IMR-90 (cell line): ENCODE measurements at regions not wholly inside any gene's neighbourhood (a gene's known extent, or its start where the extent isn't known, plus 50 kb on each side); places are given as distances from the start of the nearest gene placed in this dataset.

Source experiments
- ATAC-seq: fragments of 200-7000 bp; cut with Tn5 transposase; 2 replicates; pipeline ENCODE4 v1.9.1; 2020; ENCODE audit warnings: low read depth, mild to moderate bottlenecking, moderate library complexity
- BruUV-seq: library from RNA; stranded (reverse); fragments of 400-500 nt; replicated peaks from 2 replicates; lab custom pipeline; 2021; lab: Mats Ljungman, UMichigan
- CTCF ChIA-PET: fragments of 300-600 bp; formaldehyde crosslinking; extraction: SDS; loops from one replicate; lab custom pipeline; 2021; ENCODE audit warnings: antibody characterized with exemption; lab: Yijun Ruan, JAX
- POLR2A ChIA-PET: fragments of 300-600 bp; sonication (Branson Sonifier 250); formaldehyde crosslinking; loops from one replicate; lab custom pipeline; 2022; ENCODE audit warnings: antibody characterized with exemption; ENCODE audit not compliant: unreplicated experiment; lab: Charles Lee
- DNase-seq: peaks from one replicate; pipeline ENCODE4 v3.0.0; 2013
- H2AFZ ChIP-seq: replicated peaks from 2 replicates; pipeline ENCODE3; 2013; ENCODE audit warnings: low read length, mild to moderate bottlenecking; ENCODE audit not compliant: poor library complexity
- H2AK5ac ChIP-seq: 2 replicates; pipeline ENCODE4 v1.6.1; 2013; ENCODE audit warnings: low read depth, low read length, inconsistent platforms
- H2AK9ac ChIP-seq: replicated peaks from 2 replicates; pipeline ENCODE3; 2013; ENCODE audit warnings: mild to moderate bottlenecking, low read depth, low read length, moderate library complexity; ENCODE audit not compliant: poor library complexity
- H2BK120ac ChIP-seq: 2 replicates; pipeline ENCODE4 v1.6.1; 2013; ENCODE audit warnings: low read depth, low read length, inconsistent platforms
- H2BK15ac ChIP-seq: 3 replicates; pipeline ENCODE4 v1.6.1; 2013; ENCODE audit warnings: low read depth, low read length, inconsistent platforms
- H2BK20ac ChIP-seq: 2 replicates; pipeline ENCODE4 v1.6.1; 2013; ENCODE audit warnings: low read depth, mild to moderate bottlenecking, inconsistent platforms, low read length, moderate library complexity
- H2BK5ac ChIP-seq: 2 replicates; pipeline ENCODE4 v1.6.1; 2013; ENCODE audit warnings: mild to moderate bottlenecking, low read depth, low read length, inconsistent platforms; ENCODE audit not compliant: poor library complexity, severe bottlenecking
- H3K14ac ChIP-seq: replicated peaks from 2 replicates; pipeline ENCODE4 v1.6.1; 2013; ENCODE audit warnings: low read depth, low read length, inconsistent platforms
- H3K18ac ChIP-seq: 2 replicates; pipeline ENCODE4 v1.6.1; 2013; ENCODE audit warnings: low read depth, low read length, control low read depth
- H3K23ac ChIP-seq: 2 replicates; pipeline ENCODE4 v1.6.1; 2013; ENCODE audit warnings: low read depth, low read length, inconsistent platforms
- H3K27ac ChIP-seq: 2 replicates; pipeline ENCODE4 v1.5.1; 2013; ENCODE audit warnings: mild to moderate bottlenecking, control low read depth, low read length; ENCODE audit not compliant: insufficient read depth
- H3K27me3 ChIP-seq: 2 replicates; pipeline ENCODE4 v1.6.1; 2013; ENCODE audit warnings: low read length; ENCODE audit not compliant: control insufficient read depth, insufficient read depth
- H3K36me3 ChIP-seq: 2 replicates; pipeline ENCODE4 v1.6.1; 2013; ENCODE audit warnings: low read length, mixed read lengths; ENCODE audit not compliant: control insufficient read depth, insufficient read depth
- H3K4ac ChIP-seq: 2 replicates; pipeline ENCODE4 v1.6.1; 2013; ENCODE audit warnings: low read depth, low read length, inconsistent platforms
- H3K4me1 ChIP-seq: 2 replicates; pipeline ENCODE4 v1.6.1; 2013; ENCODE audit warnings: low read length, mixed read lengths; ENCODE audit not compliant: control insufficient read depth, insufficient read depth
- H3K4me2 ChIP-seq: 2 replicates; pipeline ENCODE4 v1.6.1; 2013; ENCODE audit warnings: low read depth, mild to moderate bottlenecking, control low read depth, low read length, moderate library complexity
- H3K4me3 ChIP-seq: 2 replicates; pipeline ENCODE4 v1.5.1; 2013; ENCODE audit warnings: low read depth, mild to moderate bottlenecking, control low read depth, low read length, moderate library complexity; ENCODE audit not compliant: insufficient read depth
- H3K56ac ChIP-seq: 2 replicates; pipeline ENCODE4 v1.6.1; 2013; ENCODE audit warnings: low read length, inconsistent platforms; ENCODE audit not compliant: insufficient read depth; ENCODE audit errors: extremely low read depth
- H3K79me1 ChIP-seq, 2 experiments: 2 replicates each; pipeline ENCODE4 v1.6.1; 2013; ENCODE audit warnings: low read length in 2 of 2, inconsistent platforms in 1 of 2, low read depth in 1 of 2
- H3K9ac ChIP-seq: 2 replicates; pipeline ENCODE4 v1.6.1; 2013; ENCODE audit warnings: low read depth, low read length, control low read depth
- H3K9me1 ChIP-seq: 2 replicates; pipeline ENCODE4 v1.6.1; 2013; ENCODE audit warnings: low read length, inconsistent platforms; ENCODE audit not compliant: insufficient read depth
- H3K9me3 ChIP-seq: 2 replicates; pipeline ENCODE4 v1.6.1; 2013; ENCODE audit warnings: low read length; ENCODE audit not compliant: control insufficient read depth, insufficient read depth
- H4K20me1 ChIP-seq: 2 replicates; pipeline ENCODE4 v1.6.1; 2013; ENCODE audit warnings: low read length, inconsistent platforms; ENCODE audit not compliant: insufficient read depth
- H4K5ac ChIP-seq: 2 replicates; pipeline ENCODE4 v1.6.1; 2013; ENCODE audit warnings: mild to moderate bottlenecking, low read depth, low read length, control low read depth
- H4K8ac ChIP-seq, 2 experiments: 2 replicates each; pipeline ENCODE4 v1.6.1; 2013; ENCODE audit warnings: low read depth in 2 of 2, low read length in 2 of 2, control low read depth in 1 of 2, inconsistent platforms in 1 of 2
- H4K91ac ChIP-seq: 2 replicates; pipeline ENCODE4 v1.6.1; 2013; ENCODE audit warnings: low read depth, low read length, inconsistent platforms; ENCODE audit not compliant: insufficient read depth
- BHLHE40 ChIP-seq: fragments of 150-350 bp; IDR thresholded peaks from 2 replicates; pipeline ENCODE4 v1.6.1; 2016; ENCODE audit warnings: mild to moderate bottlenecking, low read depth, low read length
- FOS ChIP-seq: fragments of 150-350 bp; IDR thresholded peaks from 2 replicates; pipeline ENCODE4 v1.6.1; 2016; ENCODE audit warnings: low read depth, low read length
- MAZ ChIP-seq: IDR thresholded peaks from 2 replicates; pipeline ENCODE4 v1.6.1; 2012; ENCODE audit warnings: low read depth, mild to moderate bottlenecking, low read length, improper control_type of control experiment, moderate library complexity, borderline replicate concordance
- NFE2L2 ChIP-seq: fragments of 150-350 bp; IDR thresholded peaks from 2 replicates; pipeline ENCODE4 v1.6.1; 2016; ENCODE audit warnings: low read depth, mild to moderate bottlenecking, low read length
- RCOR1 ChIP-seq: IDR thresholded peaks from 2 replicates; pipeline ENCODE4 v1.6.1; 2012; ENCODE audit warnings: mild to moderate bottlenecking, low read length, improper control_type of control experiment; ENCODE audit not compliant: insufficient replicate concordance
- RFX5 ChIP-seq: IDR thresholded peaks from 2 replicates; pipeline ENCODE4 v1.8.0; 2012; ENCODE audit warnings: low read depth, mild to moderate bottlenecking, low read length, moderate library complexity
- WGBS, 2 experiments: methylation state at CpG; one replicate each; pipeline versions ENCODE4 v1.1.5 to v1.1.7; 2013; ENCODE audit warnings: missing lambda C conversion rate in 2 of 2; ENCODE audit not compliant: insufficient read length in 1 of 2; ENCODE audit errors: extremely low coverage in 2 of 2; 5-methylcytosine and 5-hydroxymethylcytosine counted together
- dilution Hi-C: fragments of 300-500 bp; cut with HindIII; formaldehyde crosslinking; loops from one replicate; pipeline ENCODE4 v1.14.3; 2018; ENCODE audit warnings: low sequenced_read_pairs; ENCODE audit not compliant: unreplicated experiment
- in situ Hi-C: fragments of 300-500 bp; cut with MboI; formaldehyde crosslinking; loops from 3 replicates; pipeline ENCODE4 v1.14.3; 2019; ENCODE audit warnings: low sequenced_read_pairs, inconsistent platforms, mixed read lengths
- intact Hi-C: fragments of 100-400 bp; cut with micrococcal nuclease; formaldehyde crosslinking; loops from 2 replicates; pipeline ENCODE4 v1.10.0; 2022
- TF ChIP-seq, protein P1 (sequence below): fragments of 150-350 bp; IDR thresholded peaks from 2 replicates; pipeline ENCODE4 v1.6.1; 2017; ENCODE audit warnings: mild to moderate bottlenecking, antibody characterized with exemption, low read length, low read depth

DNA sequence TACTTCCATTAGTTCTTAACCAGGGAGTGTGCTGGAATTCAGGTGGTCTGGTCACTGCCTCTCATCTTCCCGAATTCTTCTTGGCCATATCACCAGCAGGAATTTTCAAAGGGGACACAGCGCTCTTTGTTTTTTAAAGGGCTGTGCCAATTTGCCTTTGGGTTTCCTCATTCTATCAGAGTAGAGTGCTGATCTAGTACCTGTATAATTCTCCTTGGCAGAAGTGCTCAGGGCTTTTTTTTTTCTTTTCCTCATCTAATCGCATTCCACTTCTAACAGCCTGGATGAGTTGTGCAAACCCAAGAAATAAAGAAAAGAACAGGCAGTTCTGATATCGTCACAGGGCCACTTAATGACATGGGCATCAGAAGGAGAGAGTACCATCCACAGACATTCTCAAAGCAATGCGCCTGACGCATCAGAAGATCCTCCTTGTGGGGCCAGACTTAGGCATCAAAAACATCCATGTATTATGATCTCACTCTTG is 121.0 kb downstream of the ASB7 start:
- ChIA-PET CTCF (no interaction called here), POLR2A (no interaction called here)
- H3K4ac ChIP-seq = peak overlapping the region; percentile 80
- peak overlapping the region; percentile 74 for H2AK5ac ChIP-seq
- no peak overlapping the region for H3K4me3 ChIP-seq
- peak overlapping the region; percentile 72; the same call in 1 of the 2 replicates for H3K18ac ChIP-seq
- H3K9me3 ChIP-seq = no peaks in the 10 kb centered on the region
- dilution Hi-C loops (no loop called here), in situ Hi-C loops (loop anchor here (25.0 kb wide), 1 partner anchor 539 kb away; the partner anchor contains the start of gene CHSY1), intact Hi-C loops (loop anchor here (1.0 to 5.0 kb wide), 2 partner anchors 150 to 284 kb away; no protein-coding TSS in a partner anchor)
- H3K9me1 ChIP-seq = peaks cover 45% of the 10 kb centered on the region
- peak overlapping the region; percentile 92; the same call in 2 of the 3 replicates for H2BK15ac ChIP-seq
- H3K36me3 ChIP-seq = no peaks in the 10 kb centered on the region
- peaks cover 0 to 12% of the 10 kb centered on the region in 2 experiments; a peak in 1 of 4 replicates for H3K79me1 ChIP-seq
- DNase-seq (no peak), ATAC-seq (no peak)
- H3K9ac ChIP-seq = no peak overlapping the region
- BruUV-seq = no TSS peak
- no peak overlapping the region for H3K4me2 ChIP-seq
- peaks cover 38% of the 10 kb centered on the region for H3K4me1 ChIP-seq
- TF ChIP-seq, protein P1, sequence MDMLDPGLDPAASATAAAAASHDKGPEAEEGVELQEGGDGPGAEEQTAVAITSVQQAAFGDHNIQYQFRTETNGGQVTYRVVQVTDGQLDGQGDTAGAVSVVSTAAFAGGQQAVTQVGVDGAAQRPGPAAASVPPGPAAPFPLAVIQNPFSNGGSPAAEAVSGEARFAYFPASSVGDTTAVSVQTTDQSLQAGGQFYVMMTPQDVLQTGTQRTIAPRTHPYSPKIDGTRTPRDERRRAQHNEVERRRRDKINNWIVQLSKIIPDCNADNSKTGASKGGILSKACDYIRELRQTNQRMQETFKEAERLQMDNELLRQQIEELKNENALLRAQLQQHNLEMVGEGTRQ = no peak
- TF ChIP-seq BHLHE40 (no peak), FOS (no peak), RFX5 (no peak), RCOR1 (no peak), NFE2L2 (no peak), MAZ (no peak)
- H3K14ac ChIP-seq = peak overlapping the region; percentile 92
- H4K20me1 ChIP-seq = peaks cover 8% of the 10 kb centered on the region
- H3K23ac ChIP-seq = peak overlapping the region; percentile 92
- peak overlapping the region; percentile 68; the same call in 1 of the 2 replicates for H3K27ac ChIP-seq
- H2BK5ac ChIP-seq = peak overlapping the region; percentile 73
- H2BK120ac ChIP-seq = peak overlapping the region; percentile 81
- H3K27me3 ChIP-seq = no peaks in the 10 kb centered on the region
- H4K5ac ChIP-seq = peak overlapping the region; percentile 25; the same call in 1 of the 2 replicates
- peak overlapping the region; percentile 80 for H4K91ac ChIP-seq
- peak overlapping the region; percentile 54 to 64; a peak in 3 of 4 replicates for H4K8ac ChIP-seq
- WGBS, 2 experiments = 92% methylated on average over 2 of the region's 6 CpGs; no CpG with 5 or more reads in 1 of the 2 experiments
- no peak overlapping the region for H2AFZ ChIP-seq
- H2BK20ac ChIP-seq = peak overlapping the region; percentile 98
- no peak overlapping the region for H2AK9ac ChIP-seq
- H3K56ac ChIP-seq = no peak overlapping the region
